ENCODE measurements at regions not wholly inside any gene's neighbourhood (a gene's known extent, or its start where the extent isn't known, plus 50 kb on each side); places are given as distances from the start of the nearest gene placed in this dataset.

GRCh38 chr5:84590629-84591028 is 205.9 kb upstream of the EDIL3 start:
- TF ChIP-seq CTCF (IDR thresholded peaks at IDR 0.05; ENCODE audit: insufficient read depth, low read depth, low read length), result no peak
- no peak for TF ChIP-seq EZH2 (IDR thresholded peaks at IDR 0.05; ENCODE audit: insufficient read depth, low read length)
